IMR-90 (cell line): ENCODE measurements at regions not wholly inside any gene's neighbourhood (a gene's known extent, or its start where the extent isn't known, plus 50 kb on each side); places are given as distances from the start of the nearest gene placed in this dataset.

Source experiments
- ATAC-seq: fragments of 200-7000 bp; cut with Tn5 transposase; 2 replicates; pipeline ENCODE4 v1.9.1; 2020; ENCODE audit warnings: low read depth, mild to moderate bottlenecking, moderate library complexity
- BruUV-seq: library from RNA; stranded (reverse); fragments of 400-500 nt; replicated peaks from 2 replicates; lab custom pipeline; 2021; lab: Mats Ljungman, UMichigan
- CTCF ChIA-PET: fragments of 300-600 bp; formaldehyde crosslinking; extraction: SDS; loops from one replicate; lab custom pipeline; 2021; ENCODE audit warnings: antibody characterized with exemption; lab: Yijun Ruan, JAX
- POLR2A ChIA-PET: fragments of 300-600 bp; sonication (Branson Sonifier 250); formaldehyde crosslinking; loops from one replicate; lab custom pipeline; 2022; ENCODE audit warnings: antibody characterized with exemption; ENCODE audit not compliant: unreplicated experiment; lab: Charles Lee
- DNase-seq: peaks from one replicate; pipeline ENCODE4 v3.0.0; 2013
- H2AFZ ChIP-seq: replicated peaks from 2 replicates; pipeline ENCODE3; 2013; ENCODE audit warnings: low read length, mild to moderate bottlenecking; ENCODE audit not compliant: poor library complexity
- H2AK5ac ChIP-seq: 2 replicates; pipeline ENCODE4 v1.6.1; 2013; ENCODE audit warnings: low read depth, low read length, inconsistent platforms
- H2AK9ac ChIP-seq: replicated peaks from 2 replicates; pipeline ENCODE3; 2013; ENCODE audit warnings: mild to moderate bottlenecking, low read depth, low read length, moderate library complexity; ENCODE audit not compliant: poor library complexity
- H2BK120ac ChIP-seq: 2 replicates; pipeline ENCODE4 v1.6.1; 2013; ENCODE audit warnings: low read depth, low read length, inconsistent platforms
- H2BK15ac ChIP-seq: 3 replicates; pipeline ENCODE4 v1.6.1; 2013; ENCODE audit warnings: low read depth, low read length, inconsistent platforms
- H2BK20ac ChIP-seq: 2 replicates; pipeline ENCODE4 v1.6.1; 2013; ENCODE audit warnings: low read depth, mild to moderate bottlenecking, inconsistent platforms, low read length, moderate library complexity
- H2BK5ac ChIP-seq: 2 replicates; pipeline ENCODE4 v1.6.1; 2013; ENCODE audit warnings: mild to moderate bottlenecking, low read depth, low read length, inconsistent platforms; ENCODE audit not compliant: poor library complexity, severe bottlenecking
- H3K14ac ChIP-seq: replicated peaks from 2 replicates; pipeline ENCODE4 v1.6.1; 2013; ENCODE audit warnings: low read depth, low read length, inconsistent platforms
- H3K18ac ChIP-seq: 2 replicates; pipeline ENCODE4 v1.6.1; 2013; ENCODE audit warnings: low read depth, low read length, control low read depth
- H3K23ac ChIP-seq: 2 replicates; pipeline ENCODE4 v1.6.1; 2013; ENCODE audit warnings: low read depth, low read length, inconsistent platforms
- H3K27ac ChIP-seq: 2 replicates; pipeline ENCODE4 v1.5.1; 2013; ENCODE audit warnings: mild to moderate bottlenecking, control low read depth, low read length; ENCODE audit not compliant: insufficient read depth
- H3K27me3 ChIP-seq: 2 replicates; pipeline ENCODE4 v1.6.1; 2013; ENCODE audit warnings: low read length; ENCODE audit not compliant: control insufficient read depth, insufficient read depth
- H3K36me3 ChIP-seq: 2 replicates; pipeline ENCODE4 v1.6.1; 2013; ENCODE audit warnings: low read length, mixed read lengths; ENCODE audit not compliant: control insufficient read depth, insufficient read depth
- H3K4ac ChIP-seq: 2 replicates; pipeline ENCODE4 v1.6.1; 2013; ENCODE audit warnings: low read depth, low read length, inconsistent platforms
- H3K4me1 ChIP-seq: 2 replicates; pipeline ENCODE4 v1.6.1; 2013; ENCODE audit warnings: low read length, mixed read lengths; ENCODE audit not compliant: control insufficient read depth, insufficient read depth
- H3K4me2 ChIP-seq: 2 replicates; pipeline ENCODE4 v1.6.1; 2013; ENCODE audit warnings: low read depth, mild to moderate bottlenecking, control low read depth, low read length, moderate library complexity
- H3K4me3 ChIP-seq: 2 replicates; pipeline ENCODE4 v1.5.1; 2013; ENCODE audit warnings: low read depth, mild to moderate bottlenecking, control low read depth, low read length, moderate library complexity; ENCODE audit not compliant: insufficient read depth
- H3K56ac ChIP-seq: 2 replicates; pipeline ENCODE4 v1.6.1; 2013; ENCODE audit warnings: low read length, inconsistent platforms; ENCODE audit not compliant: insufficient read depth; ENCODE audit errors: extremely low read depth
- H3K79me1 ChIP-seq, 2 experiments: 2 replicates each; pipeline ENCODE4 v1.6.1; 2013; ENCODE audit warnings: low read length in 2 of 2, inconsistent platforms in 1 of 2, low read depth in 1 of 2
- H3K9ac ChIP-seq: 2 replicates; pipeline ENCODE4 v1.6.1; 2013; ENCODE audit warnings: low read depth, low read length, control low read depth
- H3K9me1 ChIP-seq: 2 replicates; pipeline ENCODE4 v1.6.1; 2013; ENCODE audit warnings: low read length, inconsistent platforms; ENCODE audit not compliant: insufficient read depth
- H3K9me3 ChIP-seq: 2 replicates; pipeline ENCODE4 v1.6.1; 2013; ENCODE audit warnings: low read length; ENCODE audit not compliant: control insufficient read depth, insufficient read depth
- H4K20me1 ChIP-seq: 2 replicates; pipeline ENCODE4 v1.6.1; 2013; ENCODE audit warnings: low read length, inconsistent platforms; ENCODE audit not compliant: insufficient read depth
- H4K5ac ChIP-seq: 2 replicates; pipeline ENCODE4 v1.6.1; 2013; ENCODE audit warnings: mild to moderate bottlenecking, low read depth, low read length, control low read depth
- H4K8ac ChIP-seq, 2 experiments: 2 replicates each; pipeline ENCODE4 v1.6.1; 2013; ENCODE audit warnings: low read depth in 2 of 2, low read length in 2 of 2, control low read depth in 1 of 2, inconsistent platforms in 1 of 2
- H4K91ac ChIP-seq: 2 replicates; pipeline ENCODE4 v1.6.1; 2013; ENCODE audit warnings: low read depth, low read length, inconsistent platforms; ENCODE audit not compliant: insufficient read depth
- BHLHE40 ChIP-seq: fragments of 150-350 bp; IDR thresholded peaks from 2 replicates; pipeline ENCODE4 v1.6.1; 2016; ENCODE audit warnings: mild to moderate bottlenecking, low read depth, low read length
- CHD1 ChIP-seq: IDR thresholded peaks from 2 replicates; pipeline ENCODE4 v1.6.1; 2012; ENCODE audit warnings: low read depth, low read length, improper control_type of control experiment
- CTCF ChIP-seq: conservative IDR thresholded peaks from 2 replicates; pipeline ENCODE4 v1.5.1; 2012; ENCODE audit warnings: mild to moderate bottlenecking, low read depth, low read length, improper control_type of control experiment
- MAZ ChIP-seq: IDR thresholded peaks from 2 replicates; pipeline ENCODE4 v1.6.1; 2012; ENCODE audit warnings: low read depth, mild to moderate bottlenecking, low read length, improper control_type of control experiment, moderate library complexity, borderline replicate concordance
- NFE2L2 ChIP-seq: fragments of 150-350 bp; IDR thresholded peaks from 2 replicates; pipeline ENCODE4 v1.6.1; 2016; ENCODE audit warnings: low read depth, mild to moderate bottlenecking, low read length
- POLR2A ChIP-seq: IDR thresholded peaks from 2 replicates; pipeline ENCODE4 v1.6.1; 2012; ENCODE audit warnings: mild to moderate bottlenecking, low read depth, low read length
- RCOR1 ChIP-seq: IDR thresholded peaks from 2 replicates; pipeline ENCODE4 v1.6.1; 2012; ENCODE audit warnings: mild to moderate bottlenecking, low read length, improper control_type of control experiment; ENCODE audit not compliant: insufficient replicate concordance
- RFX5 ChIP-seq: IDR thresholded peaks from 2 replicates; pipeline ENCODE4 v1.8.0; 2012; ENCODE audit warnings: low read depth, mild to moderate bottlenecking, low read length, moderate library complexity
- SMC3 ChIP-seq: fragments of 150-350 bp; IDR thresholded peaks from 2 replicates; pipeline ENCODE4 v1.6.1; 2016; ENCODE audit warnings: low read depth, mild to moderate bottlenecking, antibody characterized with exemption, low read length, moderate library complexity
- WGBS, 2 experiments: methylation state at CpG; one replicate each; pipeline versions ENCODE4 v1.1.5 to v1.1.7; 2013; ENCODE audit warnings: missing lambda C conversion rate in 2 of 2; ENCODE audit not compliant: insufficient read length in 1 of 2; ENCODE audit errors: extremely low coverage in 2 of 2; 5-methylcytosine and 5-hydroxymethylcytosine counted together
- dilution Hi-C: fragments of 300-500 bp; cut with HindIII; formaldehyde crosslinking; loops from one replicate; pipeline ENCODE4 v1.14.3; 2018; ENCODE audit warnings: low sequenced_read_pairs; ENCODE audit not compliant: unreplicated experiment
- in situ Hi-C: fragments of 300-500 bp; cut with MboI; formaldehyde crosslinking; loops from 3 replicates; pipeline ENCODE4 v1.14.3; 2019; ENCODE audit warnings: low sequenced_read_pairs, inconsistent platforms, mixed read lengths
- intact Hi-C: fragments of 100-400 bp; cut with micrococcal nuclease; formaldehyde crosslinking; loops from 2 replicates; pipeline ENCODE4 v1.10.0; 2022

DNA sequence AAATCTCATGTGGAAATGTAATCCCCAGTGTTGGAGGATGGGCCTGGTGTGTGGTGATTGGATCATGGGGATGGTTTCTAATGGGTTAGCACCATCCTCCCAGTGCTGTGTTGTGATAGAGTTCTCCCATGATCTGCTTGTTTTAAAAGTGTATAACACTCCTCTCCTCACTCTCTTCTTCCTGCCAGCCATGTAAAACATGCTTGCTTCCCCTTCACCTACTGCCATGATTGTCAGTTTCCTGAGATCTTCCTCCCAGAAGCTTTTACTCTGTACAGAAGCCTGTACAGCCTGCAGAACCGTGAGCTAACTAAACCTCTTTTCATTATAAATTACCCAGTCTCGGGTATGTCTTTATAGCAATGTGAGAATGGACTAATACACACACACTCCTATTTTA lies 499.1 kb downstream of the RASEF start:
- Histone ChIP-seq H4K20me1 (no peaks in the 10 kb centered on the region), H2BK15ac (no peak overlapping the region), H2AK5ac (no peak overlapping the region), H3K56ac (no peak overlapping the region), H2BK5ac (no peak overlapping the region), H2BK20ac (no peak overlapping the region), H3K36me3 (no peaks in the 10 kb centered on the region), H4K91ac (no peak overlapping the region), H3K4me3 (no peak overlapping the region), H3K4ac (no peak overlapping the region), H3K4me1 (peaks cover 3% of the 10 kb centered on the region; the same call in 1 of the 2 replicates), H4K8ac (no peak overlapping the region), H3K9me3 (no peaks in the 10 kb centered on the region), H3K9me1 (no peaks in the 10 kb centered on the region), H2BK120ac (no peak overlapping the region), H4K5ac (no peak overlapping the region), H3K18ac (no peak overlapping the region), H3K14ac (no peak overlapping the region), H2AFZ (no peak overlapping the region), H2AK9ac (no peak overlapping the region), H3K4me2 (no peak overlapping the region), H3K27me3 (no peaks in the 10 kb centered on the region; the same call in 1 of the 2 replicates), H3K23ac (no peak overlapping the region), H3K27ac (no peak overlapping the region), H3K9ac (no peak overlapping the region), H3K79me1 (no peaks in the 10 kb centered on the region)
- in situ Hi-C loops, result no loop called here
- no CpG with 5 or more reads among the region's 2 CpGs for WGBS, 2 experiments
- no peak for DNase-seq
- BruUV-seq, result no TSS peak
- intact Hi-C loops, result no loop called here
- ATAC-seq, result no peak
- dilution Hi-C loops, result no loop called here
- POLR2A ChIA-PET, result no interaction called here
- TF ChIP-seq BHLHE40 (no peak), CTCF (no peak), CHD1 (no peak), RCOR1 (no peak), POLR2A (no peak), NFE2L2 (no peak), RFX5 (no peak), MAZ (no peak), SMC3 (no peak)
- CTCF ChIA-PET, result no interaction called here
